ENCODE measurements at regions not wholly inside any gene's neighbourhood (a gene's known extent, or its start where the extent isn't known, plus 50 kb on each side); places are given as distances from the start of the nearest gene placed in this dataset.

- no peak for TF ChIP-seq CTCF (optimal IDR thresholded peaks at IDR 0.05 in 1 of 3, IDR thresholded peaks at IDR 0.05 in 1 of 3, conservative IDR thresholded peaks at IDR 0.05 in 1 of 3; ENCODE audit: extremely low read depth in 1 of 3, insufficient read depth in 2 of 3, low read length in 3 of 3)
- TF ChIP-seq EZH2 (IDR thresholded peaks at IDR 0.05; ENCODE audit: low read length), result no peak
These were observed 369.1 kb downstream of the MTRR start for GRCh38 chr5:8238080-8238479.

Measured in keratinocyte (primary cell).